ENCODE measurements at regions not wholly inside any gene's neighbourhood (a gene's known extent, or its start where the extent isn't known, plus 50 kb on each side); places are given as distances from the start of the nearest gene placed in this dataset.

DNA sequence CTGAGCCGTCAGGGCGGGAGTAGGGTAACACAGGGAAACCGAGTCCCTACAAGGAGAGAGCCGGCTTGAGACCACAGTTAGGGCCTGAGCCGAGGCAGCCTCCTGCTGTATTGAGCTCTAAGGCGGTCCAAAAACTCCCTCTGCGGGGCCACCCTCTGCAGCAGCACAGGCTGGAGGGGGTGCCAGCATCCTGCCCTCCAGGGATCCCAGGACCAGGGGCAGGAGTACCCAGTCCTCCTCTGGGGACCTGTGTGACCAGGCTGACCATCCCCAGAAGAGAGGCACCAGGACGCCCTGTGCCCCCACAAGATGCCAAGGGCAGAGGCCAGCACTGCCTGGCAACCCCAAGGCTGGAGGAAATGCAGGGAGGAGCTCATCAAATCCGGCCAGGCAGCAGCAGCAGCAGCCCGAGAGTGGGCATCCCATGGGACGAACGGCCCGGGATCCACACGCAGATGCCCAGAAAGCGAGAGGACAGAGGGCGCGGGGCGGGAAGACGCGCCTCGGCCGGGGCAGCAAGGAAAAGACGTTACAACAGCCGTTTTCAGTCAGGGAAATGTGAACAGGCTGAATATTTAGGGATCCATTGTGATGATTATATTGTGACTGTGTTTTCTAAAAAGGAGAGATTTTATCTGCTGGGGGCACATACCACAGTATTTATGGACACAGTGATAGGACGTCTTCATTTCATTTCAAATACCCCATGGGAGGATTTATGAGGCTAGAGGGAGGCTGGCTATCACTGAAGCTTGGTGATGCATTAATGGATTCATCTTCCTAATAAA, 57.1 kb upstream of the COL18A1 start:
- Histone ChIP-seq H4K20me1 (ENCODE audit: low read length) (no peaks in the 10 kb centered on the region), H3F3A (ENCODE audit: low read length, unreplicated experiment) (no peaks in the 10 kb centered on the region), H3K9ac (ENCODE audit: low read length) (no peak overlapping the region), H3K36me3 (ENCODE audit: low read depth, low read length) (no peaks in the 10 kb centered on the region), H3K9me3 (ENCODE audit: low read length) (no peaks in the 10 kb centered on the region), H2AFZ (ENCODE audit: low read length) (peak overlapping the region; percentile 58), H3K4me3 (ENCODE audit: low read length) (no peak overlapping the region), H3K9me2 (replicated peaks; ENCODE audit: low read length) (no peaks in the 10 kb centered on the region), H3K4me2 (ENCODE audit: low read length) (peak overlapping the region; percentile 63; the same call in 1 of the 2 replicates), H3K27ac (ENCODE audit: low read length) (no peak overlapping the region), H3K79me2 (ENCODE audit: low read length) (no peaks in the 10 kb centered on the region), H3K27me3 (ENCODE audit: low read length) (no peaks in the 10 kb centered on the region), H3K4me1 (ENCODE audit: insufficient read depth, low read length) (peaks cover 8% of the 10 kb centered on the region)
- TF ChIP-seq EZH2phosphoT487 (IDR thresholded peaks at IDR 0.05; ENCODE audit: borderline replicate concordance, low read length) (no peak), EZH2 (IDR thresholded peaks at IDR 0.05; ENCODE audit: low read length, unreplicated experiment) (no peak), CTCF (conservative IDR thresholded peaks at IDR 0.05; ENCODE audit: low read depth, low read length) (no peak)
- no peak for DNase-seq
- ChIA-PET POLR2A (ENCODE audit: unreplicated experiment) (no interaction called here), CTCF (no interaction called here)
- no TSS peak for BruUV-seq (replicated peaks)
- ATAC-seq: no peak
- intact Hi-C loops (cut with micrococcal nuclease): no loop called here

DNA sequence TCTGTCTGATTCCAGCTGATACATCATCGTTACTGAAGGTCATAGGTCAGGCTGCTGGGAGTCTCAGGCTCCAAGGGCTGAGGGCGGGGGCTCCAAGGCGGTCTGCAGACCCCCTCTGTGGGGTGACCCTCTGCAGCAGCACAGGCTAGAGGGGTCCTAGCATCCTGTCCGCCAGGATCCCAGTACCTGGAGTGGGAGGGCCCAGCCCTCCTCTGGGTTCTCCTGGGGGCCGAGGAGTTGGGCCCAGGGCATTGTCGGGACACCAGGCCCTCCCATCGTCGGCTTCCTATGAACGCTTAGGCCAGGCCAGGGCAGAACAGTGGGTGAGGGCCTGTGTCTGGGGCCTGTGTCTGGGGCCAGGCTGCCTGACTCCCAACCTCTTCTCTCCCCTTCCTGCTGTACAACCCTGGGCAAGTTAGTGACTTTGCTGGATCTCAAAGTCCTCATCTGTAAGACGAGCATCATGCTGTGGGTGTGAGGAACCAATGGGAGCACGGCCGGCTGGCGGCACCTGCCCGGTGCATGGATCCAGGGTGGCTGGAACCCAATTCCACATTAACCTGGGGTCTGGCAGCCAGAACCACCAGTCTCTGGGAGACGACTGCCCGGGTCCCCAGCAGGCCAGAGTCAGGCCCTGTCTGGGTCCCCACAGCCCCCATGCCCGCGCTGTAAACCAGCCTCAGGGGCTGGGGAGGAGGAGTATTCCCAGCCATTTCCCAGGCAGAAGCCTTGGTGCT, 56.2 kb upstream of the COL18A1 start:
- Histone ChIP-seq H3K4me3 (ENCODE audit: low read length) (no peak overlapping the region), H3K27me3 (ENCODE audit: low read length) (no peaks in the 10 kb centered on the region), H3K4me1 (ENCODE audit: insufficient read depth, low read length) (peaks cover 8% of the 10 kb centered on the region), H3K9me3 (ENCODE audit: low read length) (no peaks in the 10 kb centered on the region), H4K20me1 (ENCODE audit: low read length) (no peaks in the 10 kb centered on the region), H3K27ac (ENCODE audit: low read length) (no peak overlapping the region), H3K36me3 (ENCODE audit: low read depth, low read length) (no peaks in the 10 kb centered on the region), H3K4me2 (ENCODE audit: low read length) (no peak overlapping the region), H2AFZ (ENCODE audit: low read length) (no peak overlapping the region), H3K9me2 (replicated peaks; ENCODE audit: low read length) (no peaks in the 10 kb centered on the region), H3K79me2 (ENCODE audit: low read length) (no peaks in the 10 kb centered on the region), H3K9ac (ENCODE audit: low read length) (no peak overlapping the region), H3F3A (ENCODE audit: low read length, unreplicated experiment) (no peaks in the 10 kb centered on the region)
- intact Hi-C loops (cut with micrococcal nuclease): no loop called here
- BruUV-seq (replicated peaks): no TSS peak
- ChIA-PET CTCF (no interaction called here), POLR2A (ENCODE audit: unreplicated experiment) (no interaction called here)
- TF ChIP-seq EZH2 (IDR thresholded peaks at IDR 0.05; ENCODE audit: low read length, unreplicated experiment): no peak
- ATAC-seq (no peak), DNase-seq (no peak)

GRCh38 chr21:45350206-45350854, 54.6 kb upstream of the COL18A1 start:
- ChIA-PET POLR2A (ENCODE audit: unreplicated experiment) (no interaction called here), CTCF (no interaction called here)
- Histone ChIP-seq H3K36me3 (ENCODE audit: low read depth, low read length) (no peaks in the 10 kb centered on the region), H3K9ac (ENCODE audit: low read length) (no peak overlapping the region), H3K4me1 (ENCODE audit: insufficient read depth, low read length) (peaks cover 8% of the 10 kb centered on the region), H3K9me2 (replicated peaks; ENCODE audit: low read length) (no peaks in the 10 kb centered on the region), H4K20me1 (ENCODE audit: low read length) (no peaks in the 10 kb centered on the region), H3K27me3 (ENCODE audit: low read length) (no peaks in the 10 kb centered on the region), H3K27ac (ENCODE audit: low read length) (no peak overlapping the region), H3F3A (ENCODE audit: low read length, unreplicated experiment) (no peaks in the 10 kb centered on the region), H2AFZ (ENCODE audit: low read length) (no peak overlapping the region), H3K4me2 (ENCODE audit: low read length) (no peak overlapping the region), H3K79me2 (ENCODE audit: low read length) (no peaks in the 10 kb centered on the region), H3K9me3 (ENCODE audit: low read length) (no peaks in the 10 kb centered on the region), H3K4me3 (ENCODE audit: low read length) (no peak overlapping the region)
- TF ChIP-seq EZH2 (IDR thresholded peaks at IDR 0.05; ENCODE audit: low read length, unreplicated experiment) (no peak), EZH2phosphoT487 (IDR thresholded peaks at IDR 0.05; ENCODE audit: borderline replicate concordance, low read length) (no peak), CTCF (conservative IDR thresholded peaks at IDR 0.05; ENCODE audit: low read depth, low read length) (no peak)
- DNase-seq: no peak
- intact Hi-C loops (cut with micrococcal nuclease): no loop called here
- ATAC-seq: no peak
- no TSS peak for BruUV-seq (replicated peaks)

Data from PC-3 (cell line).